COLO668 (cell line): ENCODE measurements at regions not wholly inside any gene's neighbourhood (a gene's known extent, or its start where the extent isn't known, plus 50 kb on each side); places are given as distances from the start of the nearest gene placed in this dataset.
A peak's percentile ranks its signal among the peaks of the same experiment; 100 is the strongest.

Experiments
- DNase-seq: peaks from one replicate; lab custom pipeline; 2025; ENCODE audit not compliant: unreplicated experiment; lab: John Stamatoyannopoulos, UW

DNA sequence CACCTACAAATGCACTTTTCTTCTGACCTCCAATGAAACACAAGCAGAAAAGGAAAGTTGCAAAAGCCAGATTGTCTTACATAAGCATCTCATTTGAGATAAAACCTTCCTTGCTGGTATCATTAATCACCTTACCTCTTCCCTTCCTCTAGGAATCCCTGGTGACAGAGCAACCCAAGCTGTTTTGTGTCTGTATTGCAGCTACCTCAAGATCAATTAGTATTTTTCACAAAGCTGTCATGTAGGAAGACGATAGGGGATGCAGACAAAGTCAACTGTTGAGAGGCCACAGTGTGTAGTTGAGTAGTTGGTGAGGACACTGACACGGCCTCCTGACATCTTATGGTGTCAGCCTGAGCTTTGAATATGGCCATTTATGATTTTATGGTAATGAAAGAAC, 339.1 kb upstream of the SLC10A2 start:
- no peak for DNase-seq

DNA sequence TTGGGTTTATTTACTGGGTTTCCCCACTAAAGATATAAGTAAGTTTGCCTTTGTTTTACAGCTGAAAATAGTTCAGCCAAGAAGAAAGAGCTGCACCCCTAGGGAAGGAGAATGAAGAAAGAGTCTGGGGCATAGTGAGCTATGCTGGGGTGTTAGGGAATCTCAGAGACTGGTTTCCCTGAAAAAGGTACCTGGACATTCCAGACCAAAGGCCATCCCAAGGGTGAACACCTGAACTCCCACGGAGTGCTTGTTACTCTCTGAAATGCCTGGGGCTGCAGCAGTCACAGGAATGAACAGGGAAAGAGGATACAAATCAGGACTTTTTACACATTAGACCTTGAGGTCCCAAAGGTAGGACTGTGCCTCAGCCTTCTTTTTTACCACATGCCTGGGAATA, 337.6 kb upstream of the SLC10A2 start:
- no peak for DNase-seq

DNA sequence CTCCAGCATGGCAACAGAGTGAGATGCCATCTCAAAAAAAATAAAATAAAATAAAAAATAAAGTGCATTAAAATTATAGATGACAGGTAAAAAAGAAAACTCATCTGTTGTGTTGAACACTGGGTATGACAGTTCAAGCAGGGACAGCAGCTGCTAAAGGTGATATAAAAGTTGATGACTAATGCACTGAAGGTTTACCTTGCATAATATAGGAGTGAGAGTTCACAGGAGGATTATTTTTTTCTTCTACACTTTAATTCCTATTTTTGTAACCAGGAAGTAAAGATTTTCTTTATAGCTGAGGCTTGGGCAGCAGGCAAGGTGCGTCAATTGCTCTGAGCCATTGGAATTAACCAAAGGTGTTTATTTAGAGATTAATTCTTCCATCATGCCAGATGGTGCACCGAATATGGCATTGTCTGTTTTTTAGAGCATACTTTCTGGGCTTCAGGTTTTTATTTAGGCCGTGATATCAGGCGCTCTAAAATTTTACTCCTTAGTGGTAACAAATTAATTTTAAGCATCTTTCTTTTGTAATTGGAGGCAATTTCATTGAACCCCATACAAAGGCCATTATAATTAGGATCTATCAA, 337.0 kb upstream of the SLC10A2 start:
- peak; percentile 31 for DNase-seq

DNA sequence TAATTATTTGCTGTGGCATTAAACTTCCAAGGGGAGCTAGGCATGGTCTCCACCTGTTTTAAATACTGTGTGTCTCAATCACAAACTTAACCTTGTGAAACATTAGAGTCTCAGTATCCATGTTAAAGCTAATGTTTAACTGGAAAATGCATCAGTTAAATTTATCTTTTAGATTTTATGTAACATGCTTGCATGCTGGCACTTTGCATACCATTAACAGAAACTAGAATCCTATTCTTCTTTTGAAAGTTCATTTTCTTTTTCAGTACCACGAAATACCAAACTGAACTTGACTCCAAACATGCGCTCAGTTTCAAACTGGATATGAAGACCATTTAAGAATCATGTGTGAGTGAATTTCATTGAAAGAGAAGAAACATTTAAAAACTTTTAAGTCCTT, 328.9 kb upstream of the SLC10A2 start:
- no peak for DNase-seq

DNA sequence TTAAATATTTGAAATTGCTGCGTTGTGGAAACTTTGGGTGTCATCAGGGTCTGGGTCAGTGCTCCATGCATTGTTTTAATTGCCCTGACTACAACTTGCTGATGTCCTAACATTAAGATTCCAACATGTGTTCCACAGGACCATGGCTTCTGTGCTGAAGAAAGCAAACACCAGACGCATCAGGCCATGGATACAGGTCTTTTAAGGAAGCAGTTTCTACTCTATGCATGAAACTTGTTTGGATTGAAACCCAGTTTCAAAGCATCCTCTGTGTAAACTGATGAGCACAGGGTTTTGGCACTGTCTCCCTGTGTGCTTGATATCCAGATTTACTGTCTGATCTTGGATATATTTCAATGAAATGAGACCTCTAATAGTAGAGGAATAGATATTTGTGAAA, 328.4 kb upstream of the SLC10A2 start:
- no peak for DNase-seq

DNA sequence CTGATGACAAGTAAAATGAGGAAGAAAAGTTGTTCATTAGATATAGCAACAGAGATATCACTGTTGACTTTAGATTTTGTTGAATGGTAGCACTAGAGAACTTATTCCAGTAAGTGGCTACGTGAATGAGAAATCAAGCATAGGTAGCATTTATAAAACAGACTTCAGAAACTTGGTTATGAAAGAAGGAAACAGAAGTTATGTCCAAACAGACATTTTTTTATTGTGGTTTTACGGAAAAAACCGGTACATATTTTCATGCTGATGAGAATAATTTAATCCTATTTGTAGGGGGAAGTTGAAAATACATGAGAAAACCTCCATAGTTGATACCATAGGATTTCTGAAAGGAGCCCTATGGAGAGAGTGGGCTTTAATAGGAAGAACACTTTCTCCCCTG, 325.7 kb upstream of the SLC10A2 start:
- DNase-seq: no peak

DNA sequence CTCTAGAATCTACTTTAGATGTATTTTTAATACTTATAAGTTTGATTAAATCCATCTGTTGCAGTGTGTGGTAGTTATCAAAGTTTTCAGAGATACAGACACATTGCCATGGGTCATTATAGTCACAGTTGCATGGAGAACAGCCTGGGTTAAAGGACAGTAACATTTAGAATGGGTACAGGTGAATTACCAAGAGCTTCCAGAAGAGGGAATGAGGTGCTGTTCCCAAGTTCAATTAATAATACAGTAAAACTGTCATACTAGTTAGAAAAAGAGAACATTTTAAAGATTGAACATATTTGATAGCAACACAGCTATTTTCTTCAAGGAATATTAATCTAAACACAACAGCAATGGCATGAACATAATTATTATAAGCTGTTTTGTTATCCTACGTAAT, 322.6 kb upstream of the SLC10A2 start:
- no peak for DNase-seq

DNA sequence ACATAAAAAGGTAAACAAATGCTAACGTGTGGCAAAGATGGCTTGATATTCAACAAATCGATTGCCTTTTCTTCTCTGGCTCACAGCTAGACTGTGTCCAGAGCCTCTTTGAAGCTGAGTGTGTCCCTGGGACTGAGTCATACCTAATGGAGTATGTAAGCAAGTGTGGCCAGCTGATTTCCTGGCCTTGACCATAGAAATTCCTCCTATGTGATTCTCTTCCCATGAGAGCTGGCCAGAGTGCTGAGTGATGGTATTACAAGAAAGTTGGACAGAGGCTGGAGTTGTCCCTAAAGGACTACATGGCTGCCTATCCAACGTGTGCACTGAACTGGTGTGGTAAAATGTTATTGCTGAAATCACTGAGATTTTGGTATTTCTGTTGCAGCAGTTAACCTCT, 320.1 kb upstream of the SLC10A2 start:
- no peak for DNase-seq

DNA sequence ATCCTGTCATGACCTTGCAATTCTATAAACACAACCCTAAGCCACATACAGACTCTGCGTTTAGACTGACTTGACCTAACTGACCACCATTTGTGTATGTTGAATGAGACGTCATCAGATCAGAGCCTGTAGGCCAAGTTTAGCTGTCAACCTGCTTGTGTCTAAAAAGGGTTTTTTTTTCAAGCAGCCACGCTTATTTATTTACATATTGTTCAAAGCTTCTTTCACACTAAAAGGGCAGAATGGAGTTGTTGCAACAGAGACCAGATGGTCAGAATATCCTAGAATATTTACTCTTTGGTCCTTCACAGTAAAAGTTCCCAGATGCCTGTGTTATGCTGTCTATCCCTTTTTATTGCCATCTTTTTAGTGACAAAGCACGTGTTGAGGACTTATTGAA, 307.7 kb upstream of the SLC10A2 start:
- no peak for DNase-seq

DNA sequence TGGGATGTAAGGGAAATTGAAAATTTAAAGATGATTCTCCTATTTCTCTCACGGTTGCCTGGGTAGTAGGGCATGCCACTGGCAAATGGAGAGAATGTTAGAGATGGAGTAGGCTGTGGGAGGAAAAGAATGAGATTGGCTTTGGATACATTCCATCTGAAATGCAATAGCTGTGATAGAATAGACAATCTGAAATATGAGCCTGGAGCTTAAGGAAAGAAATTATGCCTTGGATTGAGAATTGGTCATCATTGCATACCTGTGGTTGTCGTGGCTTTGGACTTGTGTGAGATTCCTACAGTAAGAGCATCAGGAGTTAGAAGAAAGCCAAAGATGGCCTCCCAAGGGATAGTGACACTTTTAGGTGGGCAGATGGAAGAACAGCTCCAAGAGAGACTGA, 305.1 kb upstream of the SLC10A2 start:
- DNase-seq: no peak

DNA sequence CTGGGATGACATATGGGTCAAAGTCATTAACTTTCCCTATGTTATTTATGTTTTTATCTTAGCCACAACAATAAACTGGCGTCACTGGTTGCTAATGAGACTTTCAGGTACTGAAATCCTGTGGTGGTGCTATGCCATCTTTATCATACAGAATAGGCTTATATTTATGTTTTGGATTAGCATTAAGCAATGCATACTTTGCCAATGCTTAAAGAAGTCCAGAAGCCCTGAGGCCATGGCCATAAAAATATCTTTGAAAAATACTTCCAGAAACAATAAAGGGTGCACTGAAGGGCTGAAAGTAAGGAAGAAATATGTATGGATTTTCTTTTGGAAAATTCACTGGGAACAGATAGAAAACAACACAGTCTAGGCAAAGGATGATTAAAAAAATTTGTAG, 304.6 kb upstream of the SLC10A2 start:
- no peak for DNase-seq

DNA sequence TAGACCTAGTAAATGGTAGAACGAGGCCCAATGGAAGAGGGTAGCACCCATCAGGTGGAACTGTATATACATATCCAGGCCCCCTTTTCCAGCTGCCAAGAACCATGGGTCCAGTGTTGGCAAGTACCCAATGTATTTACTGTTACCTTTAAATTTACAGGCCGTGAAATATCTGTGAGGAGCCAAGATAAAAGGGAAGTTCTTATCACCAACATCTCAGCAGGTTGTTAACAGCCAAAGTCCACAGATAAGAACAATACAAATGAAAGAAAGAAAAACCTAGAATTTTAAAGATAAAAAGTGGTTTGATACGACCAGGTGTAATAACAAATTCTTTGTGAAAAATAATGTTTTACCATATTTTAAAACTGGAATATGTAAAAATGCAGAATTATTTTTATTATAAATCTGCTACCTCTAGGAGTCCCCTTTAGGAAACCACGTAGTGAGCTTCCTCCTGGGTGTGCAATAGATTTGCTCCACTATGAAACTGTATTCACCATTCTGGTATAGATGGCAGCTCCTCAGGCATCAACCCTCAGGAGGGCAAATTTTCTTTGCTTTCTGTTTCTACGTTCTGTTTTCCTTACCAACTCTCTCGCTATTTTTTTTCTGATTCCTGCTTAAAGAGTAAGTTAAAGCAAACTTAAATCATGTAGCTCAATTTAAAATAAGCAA, 292.2 kb upstream of the SLC10A2 start:
- DNase-seq: no peak

DNA sequence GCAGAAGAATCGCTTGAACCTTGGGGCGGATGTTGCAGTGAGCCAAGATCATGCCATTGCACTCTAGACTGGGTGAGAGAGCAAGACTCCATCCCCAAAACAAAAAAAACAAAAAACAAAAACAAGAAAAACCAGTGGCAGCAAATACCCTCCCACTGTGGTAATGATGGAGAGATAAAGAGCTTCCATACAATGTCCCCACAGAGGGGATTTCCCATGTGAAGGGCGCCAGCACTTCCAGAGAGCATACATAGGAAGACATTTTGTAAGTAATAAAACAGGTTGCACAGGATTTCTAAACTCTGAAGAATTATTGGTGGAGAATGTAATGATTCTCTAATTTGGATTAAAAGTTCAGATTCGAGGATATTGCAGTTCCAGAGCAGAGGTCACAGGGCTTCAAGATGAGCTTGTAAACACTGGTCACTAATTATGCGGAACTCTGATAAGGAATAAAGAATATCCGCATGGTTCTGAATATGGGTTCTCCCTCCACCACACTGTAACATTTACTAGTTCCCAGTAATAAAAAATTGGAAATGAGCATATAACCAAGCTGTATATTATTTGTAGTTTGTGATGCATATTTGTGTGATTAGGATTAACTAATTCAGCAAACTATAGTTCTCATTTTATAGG, 290.1 kb upstream of the SLC10A2 start:
- no peak for DNase-seq

DNA sequence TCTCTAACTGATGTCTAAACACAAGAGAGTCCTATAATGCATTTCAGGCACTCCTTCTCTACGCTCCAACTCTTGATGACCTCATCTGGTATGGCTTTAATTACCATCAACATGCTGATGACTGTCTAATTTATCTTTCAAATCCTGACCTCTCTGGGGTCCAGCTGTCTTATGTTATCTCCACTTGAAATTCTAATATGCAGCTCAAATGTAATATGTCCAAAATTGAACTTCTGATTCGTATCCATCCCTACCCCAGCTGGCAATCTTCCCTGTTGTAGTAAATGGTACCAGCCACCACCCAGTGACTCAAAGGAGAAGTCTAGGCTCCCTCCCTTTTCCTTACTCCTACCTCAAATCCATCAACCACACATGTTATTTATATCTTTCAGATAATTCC, 288.0 kb upstream of the SLC10A2 start:
- no peak for DNase-seq

DNA sequence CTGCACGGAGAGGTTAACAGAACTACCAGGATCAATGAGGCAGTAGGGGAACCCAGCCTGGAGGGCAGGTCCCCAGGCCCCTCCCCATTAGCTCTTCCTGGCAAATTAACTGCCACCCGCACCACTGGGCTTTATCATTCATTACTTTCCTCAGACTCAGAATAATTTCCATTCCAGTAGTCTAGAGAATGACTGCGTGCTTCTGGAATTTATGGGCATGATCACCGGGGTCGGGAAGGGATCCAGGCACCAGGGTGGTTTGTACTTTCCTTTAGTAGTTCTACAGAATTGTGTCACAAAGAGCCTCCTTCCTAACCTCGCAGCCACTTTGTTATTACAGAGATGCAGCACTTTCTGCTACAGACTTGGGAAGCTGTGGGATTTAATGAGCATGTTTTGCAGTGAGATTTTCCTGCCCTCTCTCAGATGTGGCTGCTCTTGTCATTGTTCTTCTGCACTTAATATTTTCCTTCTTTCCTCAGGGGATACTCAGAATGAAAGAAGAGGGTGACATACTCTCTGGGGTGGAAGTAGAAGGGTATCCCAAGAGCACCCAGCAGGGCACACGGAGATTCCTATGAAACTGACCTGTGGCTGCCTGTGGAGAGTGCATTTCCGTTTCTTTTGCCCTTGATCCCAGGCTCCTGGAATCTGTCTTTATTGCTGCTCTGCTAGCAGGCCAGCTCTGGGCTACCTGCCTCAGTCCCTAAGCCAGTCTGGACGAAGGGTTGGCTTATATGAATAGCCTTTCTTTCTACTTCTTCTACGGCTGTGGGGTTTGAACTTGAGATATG, 285.0 kb upstream of the SLC10A2 start:
- no peak for DNase-seq

DNA sequence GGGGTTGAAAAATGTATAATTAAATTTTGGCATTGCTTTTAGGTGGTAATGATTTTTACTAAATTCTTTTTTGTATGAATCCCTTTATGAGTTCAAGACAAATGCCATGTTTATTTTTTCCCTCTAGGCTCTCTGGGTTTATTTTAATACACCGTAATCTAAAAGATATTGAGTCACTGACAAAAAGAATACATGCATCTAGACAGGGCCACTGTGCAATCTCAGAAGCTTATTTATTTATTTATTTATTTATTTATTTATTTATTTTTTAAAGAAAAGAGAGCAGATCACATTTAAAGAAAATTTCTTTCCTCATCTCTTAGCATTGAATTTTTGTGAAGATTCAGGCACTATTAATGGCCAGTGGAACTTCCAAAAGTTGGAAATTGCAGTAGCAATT, 283.9 kb upstream of the SLC10A2 start:
- DNase-seq: no peak

DNA sequence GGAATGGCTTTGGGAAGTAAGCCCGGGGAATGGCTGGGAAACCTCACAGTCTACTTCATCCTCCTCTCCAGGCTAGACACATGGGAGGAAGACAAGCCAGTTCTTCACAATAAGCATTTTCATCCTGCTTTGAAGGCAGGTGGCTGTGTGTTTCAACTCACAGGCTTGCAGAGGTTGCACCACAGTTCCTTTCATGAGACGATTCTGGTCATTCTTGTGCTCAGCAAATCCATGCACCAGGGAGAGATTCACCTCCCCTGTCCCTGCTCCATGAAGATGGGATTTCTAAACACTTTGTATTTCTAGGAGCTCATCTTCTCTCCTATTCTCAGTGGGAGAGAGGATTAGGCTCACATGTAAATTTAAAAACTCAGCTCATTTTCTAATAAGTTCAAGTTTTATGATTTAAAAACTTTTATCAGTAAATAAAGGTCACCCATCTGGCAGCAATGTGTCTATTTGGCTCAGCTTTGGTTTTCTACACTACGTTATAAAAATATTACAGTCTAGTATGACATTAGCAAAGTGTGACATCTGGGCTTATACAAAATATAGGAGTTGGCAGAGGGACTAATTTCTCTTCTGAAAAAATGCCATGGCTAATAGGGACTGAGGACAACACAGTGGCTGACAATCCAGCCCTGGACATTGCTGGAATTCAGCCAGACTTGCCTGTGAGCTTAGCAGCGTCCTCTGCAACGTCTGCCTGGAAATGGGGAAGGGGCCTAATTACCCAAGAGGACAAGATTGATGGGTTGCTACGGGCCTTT, 283.2 kb upstream of the SLC10A2 start:
- DNase-seq: no peak

DNA sequence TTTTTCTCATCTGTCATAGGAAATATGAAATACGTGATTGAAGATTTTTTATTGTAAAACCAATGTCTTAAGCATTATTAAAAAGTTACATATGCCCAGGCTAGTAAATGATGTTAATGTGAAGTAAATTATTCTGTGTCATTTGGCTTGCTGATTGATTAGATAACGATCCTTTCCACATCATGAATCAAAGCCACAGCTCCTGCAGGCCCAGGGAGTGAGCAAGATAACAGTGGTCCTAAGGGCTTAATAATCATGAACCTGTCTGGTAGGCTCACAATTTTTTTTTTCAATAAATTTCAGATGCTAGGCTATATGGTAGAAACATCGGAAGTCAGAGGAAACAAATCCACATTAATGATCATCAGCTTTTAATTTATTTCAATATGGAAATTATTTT, 269.0 kb upstream of the SLC10A2 start:
- no peak for DNase-seq

DNA sequence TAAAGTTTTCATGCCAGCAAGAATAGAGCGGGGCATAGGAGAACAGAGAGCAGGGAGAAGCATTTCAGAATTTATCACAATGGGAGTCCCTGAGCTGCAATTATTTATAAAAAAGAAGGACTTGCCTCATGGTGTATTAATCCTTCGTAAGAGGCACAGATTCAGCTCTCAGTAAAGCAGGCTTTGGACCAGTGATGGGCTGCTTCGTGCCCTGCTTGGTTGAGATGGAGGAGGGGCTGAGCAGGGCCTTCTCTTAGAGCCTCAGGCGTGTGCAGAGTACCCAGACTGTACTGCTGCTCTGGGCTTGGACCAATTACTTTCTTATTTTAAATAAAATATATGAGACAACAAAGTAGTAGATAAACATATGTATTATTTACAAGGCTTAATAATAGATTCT, 265.7 kb upstream of the SLC10A2 start:
- DNase-seq: no peak

DNA sequence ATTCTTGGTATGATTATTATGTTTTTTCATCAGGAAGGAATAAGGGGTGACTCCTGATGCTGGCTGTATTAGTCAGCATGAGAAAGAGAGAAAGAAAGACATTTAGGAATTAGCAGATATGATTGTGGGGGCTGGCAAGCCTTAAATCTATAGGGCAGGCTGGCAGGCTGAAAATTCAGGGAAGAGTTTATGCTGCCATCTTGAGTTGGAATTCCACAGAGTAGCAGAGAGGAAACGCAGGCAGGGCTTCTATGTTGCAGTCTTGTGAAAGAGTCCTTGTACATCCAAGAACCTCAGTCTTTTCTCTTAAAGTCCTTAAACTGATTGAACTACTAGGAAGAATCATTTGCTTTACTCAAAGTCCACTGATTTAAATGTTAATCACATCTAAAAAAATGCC, 262.7 kb upstream of the SLC10A2 start:
- DNase-seq: no peak

DNA sequence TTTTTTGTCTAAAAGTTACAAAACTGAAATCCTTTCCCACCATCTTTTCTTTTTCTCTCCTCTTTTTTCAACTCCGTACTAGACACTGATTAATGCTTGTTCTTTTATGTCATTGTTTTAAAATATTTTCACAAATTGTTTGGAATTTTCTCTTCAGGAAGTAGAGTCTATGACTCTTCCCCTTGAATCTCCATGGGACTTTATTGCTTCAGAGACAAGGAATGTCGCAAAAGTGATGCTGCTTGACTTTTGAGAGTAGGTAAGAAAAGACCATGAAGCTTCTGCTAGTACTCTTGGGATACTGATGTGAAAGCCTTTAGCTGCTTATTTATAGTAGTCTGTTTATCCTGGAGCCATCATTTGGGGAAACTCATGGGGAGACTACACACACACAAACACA, 260.1 kb upstream of the SLC10A2 start:
- DNase-seq: no peak
